ENCODE measurements at regions not wholly inside any gene's neighbourhood (a gene's known extent, or its start where the extent isn't known, plus 50 kb on each side); places are given as distances from the start of the nearest gene placed in this dataset.
"Not testable (repeated sequence)": the region's sequence is repeated elsewhere in the genome, so short reads cannot be mapped to it uniquely, and the experiment has no call there.

DNA sequence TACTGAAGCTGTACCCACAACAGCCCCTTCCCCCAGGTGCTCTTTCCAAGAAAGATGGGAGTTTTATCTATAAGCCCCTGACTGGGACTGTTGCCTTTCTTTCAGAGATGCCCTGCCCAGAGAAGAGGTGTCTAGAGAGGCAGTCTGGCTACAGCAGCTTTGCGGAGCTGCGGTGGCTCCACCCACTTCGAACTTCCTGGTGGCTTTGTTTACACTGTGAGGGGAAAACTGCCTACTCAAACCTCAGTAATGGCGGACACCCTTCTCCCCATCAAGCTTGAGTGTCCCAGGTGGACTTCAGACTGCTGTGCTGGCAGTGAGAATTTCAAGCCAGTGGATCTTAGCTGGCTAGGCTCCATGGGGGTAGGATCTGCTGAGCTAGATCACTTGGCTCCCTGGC is 120.2 kb upstream of the MYT1L start:
- H3K27ac ChIP-seq (ENCODE audit: extremely low read depth, low read depth, low read length); H3K9me3 ChIP-seq (replicated peaks; ENCODE audit: control insufficient read depth, insufficient read depth, low read depth, low read length); DNase-seq (ENCODE audit: extremely low read depth in 1 of 4, low spot score in 3 of 4); H3K36me3 ChIP-seq (ENCODE audit: control insufficient read depth, insufficient read depth, low read length); H3K4me1 ChIP-seq (replicated peaks in 1 of 2; ENCODE audit: control insufficient read depth in 2 of 2, insufficient read depth in 2 of 2, low read length in 2 of 2); BruUV-seq (replicated peaks); POLR2A ChIA-PET; CTCF ChIA-PET (ENCODE audit: low intra/inter-chr PET ratio); H3K27me3 ChIP-seq (ENCODE audit: control insufficient read depth in 2 of 2, insufficient read depth in 2 of 2, low read length in 2 of 2); H4K20me1 ChIP-seq (replicated peaks; ENCODE audit: control insufficient read depth, insufficient read depth, low read length); H3K9me1 ChIP-seq (ENCODE audit: control insufficient read depth, insufficient read depth, low read length); H3K9ac ChIP-seq (ENCODE audit: insufficient read depth in 1 of 2, low read depth in 2 of 2, low read length in 2 of 2); intact Hi-C loops (cut with micrococcal nuclease); H3K4me2 ChIP-seq (ENCODE audit: insufficient read depth, low read length); H3K79me2 ChIP-seq (ENCODE audit: control insufficient read depth, insufficient read depth, low read length); H2AFZ ChIP-seq (ENCODE audit: low read depth, low read length); FAIRE-seq; ATAC-seq; H3K4me3 ChIP-seq; in situ Hi-C loops (cut with MboI): not testable (repeated sequence)
- 4% methylated on average over 4 of the region's 4 CpGs for WGBS (ENCODE audit: insufficient coverage, low coverage, missing lambda C conversion rate)

DNA sequence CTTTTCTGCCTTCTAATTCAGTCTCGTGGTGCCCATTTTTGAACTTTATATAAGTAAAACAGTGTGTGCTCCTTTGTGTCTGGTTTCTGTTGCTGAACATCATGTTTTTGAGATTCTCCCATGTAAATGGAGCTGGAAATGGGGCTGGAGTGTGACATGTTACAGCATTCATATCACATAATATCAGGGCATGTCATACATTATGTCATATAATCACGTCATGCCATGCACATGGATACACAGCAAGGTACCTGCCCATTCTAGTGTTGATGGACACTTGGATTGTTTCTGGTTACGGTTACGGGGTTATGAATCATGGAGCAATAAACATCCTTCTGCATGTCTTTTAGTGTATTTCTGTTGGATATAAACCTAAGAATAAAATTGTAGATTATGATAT is 117.1 kb upstream of the MYT1L start:
- H3K27me3 ChIP-seq (ENCODE audit: control insufficient read depth in 2 of 2, insufficient read depth in 2 of 2, low read length in 2 of 2), result no peaks in the 10 kb centered on the region
- ATAC-seq (no peak), DNase-seq (ENCODE audit: extremely low read depth in 1 of 4, low spot score in 3 of 4) (no peak), FAIRE-seq (no peak)
- H3K9me3 ChIP-seq (replicated peaks; ENCODE audit: control insufficient read depth, insufficient read depth, low read depth, low read length), result no peaks in the 10 kb centered on the region
- no TSS peak for BruUV-seq (replicated peaks)
- POLR2A ChIA-PET, result no interaction called here
- H4K20me1 ChIP-seq (replicated peaks; ENCODE audit: control insufficient read depth, insufficient read depth, low read length), result no peaks in the 10 kb centered on the region; the same call in 1 of the 2 replicates
- TF ChIP-seq ZNF282 (CRISPR knock-in tag; IDR thresholded peaks at IDR 0.05) (no peak), ATF1 (CRISPR knock-in tag; IDR thresholded peaks at IDR 0.05) (no peak), ATF1 (tag; IDR thresholded peaks at IDR 0.05) (no peak)
- TF ChIP-seq, protein P1, sequence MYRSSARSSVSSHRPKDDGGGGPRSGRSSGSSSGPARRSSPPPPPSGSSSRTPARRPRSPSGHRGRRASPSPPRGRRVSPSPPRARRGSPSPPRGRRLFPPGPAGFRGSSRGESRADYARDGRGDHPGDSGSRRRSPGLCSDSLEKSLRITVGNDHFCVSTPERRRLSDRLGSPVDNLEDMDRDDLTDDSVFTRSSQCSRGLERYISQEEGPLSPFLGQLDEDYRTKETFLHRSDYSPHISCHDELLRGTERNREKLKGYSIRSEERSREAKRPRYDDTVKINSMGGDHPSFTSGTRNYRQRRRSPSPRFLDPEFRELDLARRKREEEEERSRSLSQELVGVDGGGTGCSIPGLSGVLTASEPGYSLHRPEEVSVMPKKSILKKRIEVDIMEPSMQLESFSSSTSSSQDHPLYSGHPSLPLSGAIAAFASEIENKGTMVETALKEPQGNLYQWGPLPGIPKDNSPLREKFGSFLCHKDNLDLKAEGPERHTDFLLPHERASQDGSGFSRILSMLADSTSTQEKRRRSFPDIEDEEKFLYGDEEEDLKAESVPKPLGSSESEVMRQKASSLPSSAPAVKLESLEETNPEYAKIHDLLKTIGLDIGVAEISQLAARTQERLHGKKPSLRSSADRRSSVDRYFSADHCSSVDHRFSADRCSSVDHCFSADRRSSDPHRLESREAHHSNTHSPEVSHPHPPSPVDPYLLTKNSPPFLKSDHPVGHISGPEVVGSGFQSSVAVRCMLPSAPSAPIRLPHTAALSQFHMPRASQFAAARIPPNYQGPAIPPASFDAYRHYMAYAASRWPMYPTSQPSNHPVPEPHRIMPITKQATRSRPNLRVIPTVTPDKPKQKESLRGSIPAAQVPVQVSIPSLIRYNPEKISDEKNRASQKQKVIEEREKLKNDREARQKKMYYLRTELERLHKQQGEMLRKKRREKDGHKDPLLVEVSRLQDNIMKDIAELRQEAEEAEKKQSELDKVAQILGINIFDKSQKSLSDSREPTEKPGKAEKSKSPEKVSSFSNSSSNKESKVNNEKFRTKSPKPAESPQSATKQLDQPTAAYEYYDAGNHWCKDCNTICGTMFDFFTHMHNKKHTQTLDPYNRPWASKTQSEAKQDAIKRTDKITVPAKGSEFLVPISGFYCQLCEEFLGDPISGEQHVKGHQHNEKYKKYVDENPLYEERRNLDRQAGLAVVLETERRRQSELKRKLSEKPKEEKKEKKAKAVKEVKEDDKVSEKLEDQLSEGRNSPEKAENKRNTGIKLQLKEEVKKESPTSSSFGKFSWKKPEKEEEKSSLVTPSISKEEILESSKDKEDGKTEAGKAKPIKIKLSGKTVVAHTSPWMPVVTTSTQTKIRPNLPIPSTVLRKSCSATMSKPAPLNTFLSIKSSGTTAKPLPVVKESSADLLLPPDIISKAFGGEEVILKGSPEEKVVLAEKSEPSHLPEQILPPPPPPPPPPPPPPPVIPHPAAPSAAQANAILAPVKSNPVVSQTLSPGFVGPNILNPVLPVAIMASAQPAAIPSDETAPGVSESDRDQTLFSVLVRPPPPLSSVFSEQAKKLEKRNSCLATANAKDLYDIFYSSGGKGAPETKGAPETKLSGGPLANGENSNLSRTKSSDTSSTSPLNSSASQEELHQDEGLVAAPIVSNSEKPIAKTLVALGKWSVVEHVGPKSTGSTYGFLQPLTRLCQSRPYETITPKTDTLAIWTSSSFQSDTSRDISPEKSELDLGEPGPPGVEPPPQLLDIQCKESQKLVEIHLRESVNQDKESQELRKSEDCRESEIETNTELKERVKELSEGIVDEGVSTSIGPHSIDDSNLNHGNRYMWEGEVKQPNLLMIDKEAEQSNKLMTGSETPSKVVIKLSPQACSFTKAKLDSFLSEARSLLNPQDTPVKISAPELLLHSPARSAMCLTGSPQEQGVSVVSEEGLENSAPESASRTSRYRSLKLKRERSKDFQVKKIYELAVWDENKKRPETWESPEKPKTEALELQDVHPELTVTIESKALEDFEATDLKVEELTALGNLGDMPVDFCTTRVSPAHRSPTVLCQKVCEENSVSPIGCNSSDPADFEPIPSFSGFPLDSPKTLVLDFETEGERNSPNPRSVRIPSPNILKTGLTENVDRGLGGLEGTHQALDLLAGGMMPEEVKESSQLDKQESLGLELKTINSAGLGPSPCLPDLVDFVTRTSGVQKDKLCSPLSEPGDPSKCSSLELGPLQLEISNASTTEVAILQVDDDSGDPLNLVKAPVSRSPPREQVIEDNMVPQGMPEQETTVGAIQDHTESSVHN (IDR thresholded peaks at IDR 0.05; ENCODE audit: borderline replicate concordance in 1 of 2, low read depth in 1 of 2), result no peak
- H2AFZ ChIP-seq (ENCODE audit: low read depth, low read length), result no peak overlapping the region
- H3K4me1 ChIP-seq (replicated peaks in 1 of 2; ENCODE audit: control insufficient read depth in 2 of 2, insufficient read depth in 2 of 2, low read length in 2 of 2), result no peaks in the 10 kb centered on the region
- no peak overlapping the region for H3K27ac ChIP-seq (ENCODE audit: extremely low read depth, low read depth, low read length)
- H3K4me3 ChIP-seq, result no peak overlapping the region
- H3K9ac ChIP-seq (ENCODE audit: insufficient read depth in 1 of 2, low read depth in 2 of 2, low read length in 2 of 2), result no peak overlapping the region
- no peak overlapping the region for H3K4me2 ChIP-seq (ENCODE audit: insufficient read depth, low read length)
- CTCF ChIA-PET (ENCODE audit: low intra/inter-chr PET ratio), result no interaction called here
- in situ Hi-C loops (cut with MboI), result no loop called here
- H3K79me2 ChIP-seq (ENCODE audit: control insufficient read depth, insufficient read depth, low read length), result no peaks in the 10 kb centered on the region
- H3K36me3 ChIP-seq (ENCODE audit: control insufficient read depth, insufficient read depth, low read length), result no peaks in the 10 kb centered on the region
- no peaks in the 10 kb centered on the region for H3K9me1 ChIP-seq (ENCODE audit: control insufficient read depth, insufficient read depth, low read length)
- intact Hi-C loops (cut with micrococcal nuclease), result no loop called here
- 5% methylated on average over 4 of the region's 4 CpGs for WGBS (ENCODE audit: insufficient coverage, low coverage, missing lambda C conversion rate)

All from K562 (cell line).